Urinary bladder (tissue), 3 donors: ENCODE measurements at regions not wholly inside any gene's neighbourhood (a gene's known extent, or its start where the extent isn't known, plus 50 kb on each side); places are given as distances from the start of the nearest gene placed in this dataset.

ENCODE experiments used
- DNase-seq: peaks from one replicate; pipeline ENCODE4 v3.0.0-alpha.2; 2015; ENCODE audit errors: extremely low spot score
- H3K27ac ChIP-seq: one replicate; pipeline ENCODE4 v1.5.1; 2013; ENCODE audit warnings: low read depth, mild to moderate bottlenecking, moderate library complexity
- H3K36me3 ChIP-seq: one replicate; pipeline ENCODE4 v1.6.1; 2013; ENCODE audit warnings: mild to moderate bottlenecking, moderate library complexity; ENCODE audit not compliant: insufficient read depth
- H3K4me1 ChIP-seq: one replicate; pipeline ENCODE4 v1.6.1; 2013; ENCODE audit warnings: mild to moderate bottlenecking, moderate library complexity; ENCODE audit not compliant: insufficient read depth
- H3K4me3 ChIP-seq: one replicate; pipeline ENCODE4 v1.5.1; 2013; ENCODE audit warnings: low read depth, low read length
- WGBS: extraction: QIAGEN DNeasy Blood & Tissue Kit; methylation state at CpG from one replicate; pipeline ENCODE4 v1.1.7; 2013; 5-methylcytosine and 5-hydroxymethylcytosine counted together
- donor health status: healthy with polysubstance abuse.
- donor health status: healthy.

DNA sequence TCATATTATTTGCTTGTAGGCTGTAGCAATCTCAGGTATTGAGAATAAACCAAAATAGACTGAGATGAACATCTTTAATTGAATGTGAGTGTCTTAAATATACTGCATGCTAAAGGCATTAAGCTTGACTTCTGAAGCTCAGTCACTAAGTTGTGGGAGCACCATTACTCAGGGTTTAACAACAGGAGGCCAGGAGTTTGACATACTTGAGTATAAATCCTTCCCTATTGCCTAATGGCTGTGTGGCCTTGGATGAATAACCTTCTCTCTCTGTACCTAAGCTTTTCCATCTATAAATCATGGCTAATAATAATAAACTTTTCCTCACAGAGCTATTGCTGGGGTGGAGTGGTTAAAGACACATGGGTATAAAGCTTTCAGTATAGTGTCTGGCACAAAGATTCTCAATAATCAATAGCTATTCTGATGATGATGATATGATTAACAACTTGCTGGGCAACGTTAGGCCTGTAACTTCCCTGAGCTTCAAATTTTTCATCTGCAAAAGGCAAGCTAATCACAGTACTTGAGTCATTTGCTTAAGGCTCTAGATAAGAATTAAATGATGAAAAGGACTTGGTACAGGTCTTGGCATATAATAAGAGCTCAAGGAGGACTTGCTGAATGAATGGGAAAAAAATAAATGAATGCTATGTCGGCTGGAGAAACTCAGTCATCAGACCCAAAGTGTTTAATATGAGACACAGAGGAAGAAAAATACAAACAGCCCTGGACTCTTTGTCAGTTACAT lies 174.0 kb upstream of the IL12B start:
- no peak for DNase-seq
- peaks cover 1% of the 10 kb centered on the region for H3K4me1 ChIP-seq
- 22% methylated on average over 2 of the region's 2 CpGs for WGBS
- H3K4me3 ChIP-seq = no peak overlapping the region
- H3K36me3 ChIP-seq = no peaks in the 10 kb centered on the region
- no peak overlapping the region for H3K27ac ChIP-seq

GRCh38 chr5:159504857-159505304 lies 174.6 kb upstream of the IL12B start:
- DNase-seq = no peak
- H3K27ac ChIP-seq = no peak overlapping the region
- WGBS = 13% methylated on average over 7 of the region's 7 CpGs

DNA sequence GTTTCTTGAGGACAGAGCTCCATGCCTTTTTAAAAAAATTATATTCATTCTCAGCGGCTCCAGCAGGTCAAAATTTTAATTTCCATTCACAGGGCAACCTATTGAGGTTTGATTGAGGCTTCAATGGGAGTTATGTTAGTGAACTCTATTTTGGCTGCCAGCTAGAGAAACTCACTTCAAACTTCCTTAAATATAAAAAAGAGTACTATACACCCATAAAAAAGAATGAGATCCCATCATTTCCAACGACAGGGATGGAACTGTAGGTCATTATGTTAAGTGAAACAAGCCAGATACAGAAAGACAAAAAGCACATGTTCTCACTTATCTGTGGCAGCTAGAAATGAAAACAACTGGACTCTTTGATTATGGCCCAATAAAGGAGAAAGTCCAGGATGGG lies 176.8 kb upstream of the IL12B start:
- H3K27ac ChIP-seq = no peak overlapping the region
- H3K4me3 ChIP-seq = no peak overlapping the region
- no peaks in the 10 kb centered on the region for H3K36me3 ChIP-seq
- peaks cover 1% of the 10 kb centered on the region for H3K4me1 ChIP-seq
- WGBS = 80% methylated on average over 2 of the region's 2 CpGs
- DNase-seq = no peak

More at GRCh38 chr5:159504857-159505304, 174.6 kb upstream of the IL12B start:
- H3K4me1 ChIP-seq = peaks cover 1% of the 10 kb centered on the region
- no peaks in the 10 kb centered on the region for H3K36me3 ChIP-seq
- no peak overlapping the region for H3K4me3 ChIP-seq

DNA sequence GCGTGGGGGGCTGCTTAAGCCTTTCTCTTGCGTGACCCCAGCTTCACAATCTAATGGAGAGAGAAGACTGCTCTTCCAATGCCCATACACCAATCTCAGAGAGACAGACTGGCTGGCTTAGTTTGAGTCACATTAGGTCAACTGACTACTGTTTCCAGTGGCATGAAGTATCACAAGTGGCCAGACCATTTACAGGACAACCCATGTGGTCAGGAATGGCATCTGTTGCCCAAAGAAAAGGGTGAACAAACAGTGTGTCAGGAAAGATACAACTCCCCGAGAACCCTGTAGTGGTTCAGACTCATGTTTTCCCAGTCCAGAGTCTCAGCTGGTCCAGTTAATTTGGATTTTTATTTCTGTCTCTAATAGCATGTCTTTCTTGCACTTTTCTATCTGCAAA lies 177.4 kb upstream of the IL12B start:
- WGBS = 95% methylated on average over 3 of the region's 3 CpGs
- H3K27ac ChIP-seq = no peak overlapping the region
- H3K4me3 ChIP-seq = no peak overlapping the region
- DNase-seq = no peak
- no peaks in the 10 kb centered on the region for H3K36me3 ChIP-seq
- peaks cover 1% of the 10 kb centered on the region for H3K4me1 ChIP-seq

DNA sequence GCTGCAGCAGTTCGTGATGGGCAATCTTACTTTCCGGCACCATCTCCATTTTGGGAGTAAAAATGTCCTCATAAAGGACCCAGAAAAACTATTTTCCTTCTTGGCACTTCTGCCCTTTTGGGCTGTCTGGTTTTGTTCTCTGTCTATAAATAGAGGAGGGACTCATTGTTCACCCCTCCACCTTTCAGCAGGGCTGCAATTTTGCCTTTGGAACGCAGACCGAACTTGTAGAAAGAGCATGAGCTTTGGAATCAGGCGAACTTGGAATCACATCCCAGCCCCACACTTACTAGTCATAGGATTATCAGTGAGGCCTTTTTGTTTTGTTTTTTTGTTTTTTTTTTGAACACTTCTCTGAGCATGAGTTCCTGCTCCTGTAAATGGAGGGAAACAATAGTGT lies 178.1 kb upstream of the IL12B start:
- no peak for DNase-seq
- Histone ChIP-seq H3K27ac (no peak overlapping the region), H3K36me3 (no peaks in the 10 kb centered on the region), H3K4me3 (no peak overlapping the region), H3K4me1 (peaks cover 1% of the 10 kb centered on the region)
- WGBS = 67% methylated on average over 5 of the region's 5 CpGs

DNA sequence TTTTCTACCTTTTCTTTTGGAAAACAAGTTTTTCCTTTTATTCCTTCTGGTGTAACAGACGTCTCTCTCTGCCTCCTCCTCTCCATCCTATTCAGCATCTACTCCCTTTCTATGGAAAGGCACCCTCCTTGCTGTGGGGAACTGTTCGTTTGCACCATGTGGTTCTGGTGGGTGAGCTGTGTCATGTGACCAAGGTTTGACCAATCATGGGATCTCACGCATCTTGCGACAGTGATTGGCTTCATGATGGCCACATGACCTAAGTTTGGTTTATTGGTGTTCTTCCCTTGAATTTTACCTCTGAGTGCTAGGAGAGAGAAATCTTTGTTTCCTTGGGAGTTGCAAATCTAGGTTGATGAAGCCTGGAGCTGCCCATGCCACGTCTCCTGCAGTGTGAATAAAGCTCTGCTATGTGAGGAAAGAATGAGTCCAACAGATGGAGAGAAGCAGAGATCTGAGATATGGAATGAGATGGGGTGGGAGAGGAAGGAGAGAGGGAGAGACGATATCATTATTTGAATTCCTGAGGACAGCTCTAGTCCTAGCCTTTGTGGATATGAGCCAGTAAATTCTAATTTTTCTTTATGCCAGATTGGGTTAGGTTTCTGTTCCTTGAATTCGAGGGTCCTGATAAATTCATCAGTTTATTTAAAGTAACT lies 178.8 kb upstream of the IL12B start:
- WGBS = 70% methylated on average over 7 of the region's 7 CpGs
- Histone ChIP-seq H3K4me1 (peaks cover 1% of the 10 kb centered on the region), H3K27ac (no peak overlapping the region)

DNA sequence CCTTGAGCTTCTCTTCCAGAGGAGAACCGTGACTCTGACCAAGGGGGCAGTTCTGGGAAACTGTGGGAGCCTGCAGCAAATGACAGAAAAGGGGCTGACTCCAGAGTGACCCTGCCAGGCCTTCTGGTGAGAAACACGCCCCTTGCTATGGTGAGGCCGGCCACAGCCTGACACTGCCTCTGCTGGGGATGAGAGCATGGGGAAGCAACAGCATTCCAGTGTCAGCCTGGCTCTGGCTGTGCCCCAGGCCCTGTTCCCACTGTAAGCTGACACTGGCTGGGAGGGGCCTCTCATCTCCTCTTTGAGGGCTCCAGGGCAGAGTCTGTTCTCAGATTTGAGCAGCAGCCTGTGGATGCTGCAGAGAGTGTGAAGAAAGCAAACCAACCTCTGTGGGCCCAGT lies 180.0 kb upstream of the IL12B start:
- 45% methylated on average over 3 of the region's 3 CpGs for WGBS
- no peak for DNase-seq
- no peak overlapping the region for H3K27ac ChIP-seq

More for the DNA sequence above, 178.8 kb upstream of the IL12B start:
- H3K36me3 ChIP-seq = no peaks in the 10 kb centered on the region
- DNase-seq = no peak
- H3K4me3 ChIP-seq = no peak overlapping the region

DNA sequence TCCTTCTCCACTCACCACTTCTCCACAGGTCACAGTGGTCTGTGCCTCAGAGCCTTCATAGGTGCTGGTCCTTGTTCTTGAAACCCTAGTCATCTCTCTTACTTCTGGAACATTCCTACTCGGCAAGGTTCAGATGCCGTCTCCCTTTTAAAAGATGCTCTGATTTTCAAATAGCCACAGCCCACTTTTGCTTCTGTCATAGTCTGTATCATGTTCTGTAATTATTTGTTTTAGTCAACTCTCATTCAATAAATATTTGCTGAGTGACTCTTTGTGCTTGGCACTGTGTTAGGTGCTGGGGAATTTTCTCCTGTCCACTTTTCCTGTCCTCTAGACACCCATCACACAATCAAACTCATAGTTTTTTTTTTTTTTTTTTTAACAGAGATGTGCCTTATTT lies 181.3 kb upstream of the IL12B start:
- H3K4me1 ChIP-seq = no peaks in the 10 kb centered on the region
- DNase-seq = no peak
- H3K4me3 ChIP-seq = no peak overlapping the region
- WGBS = 88% methylated on average over 2 of the region's 2 CpGs
- H3K36me3 ChIP-seq = no peaks in the 10 kb centered on the region
- no peak overlapping the region for H3K27ac ChIP-seq

More for the DNA sequence above, 180.0 kb upstream of the IL12B start:
- no peaks in the 10 kb centered on the region for H3K4me1 ChIP-seq
- H3K36me3 ChIP-seq = no peaks in the 10 kb centered on the region
- no peak overlapping the region for H3K4me3 ChIP-seq

DNA sequence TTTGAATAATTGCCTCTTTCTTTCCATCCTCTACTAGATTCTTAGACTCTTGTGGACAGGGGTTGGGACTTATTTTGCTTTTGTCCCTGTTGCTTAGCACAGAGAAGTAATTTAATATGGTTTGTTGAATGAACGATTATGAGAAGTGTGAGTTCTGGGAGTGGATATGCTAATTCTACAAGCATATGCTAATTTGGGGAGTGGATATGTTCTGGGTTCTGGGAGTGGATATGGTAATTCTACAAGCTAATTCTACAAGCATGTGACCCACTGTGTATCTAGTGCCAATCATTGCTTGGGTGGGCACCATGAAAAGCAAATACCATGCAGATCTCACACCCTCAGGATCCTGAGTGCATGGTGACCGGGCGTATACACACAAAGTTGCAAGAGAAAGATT lies 181.8 kb upstream of the IL12B start:
- no peak for DNase-seq
- H3K36me3 ChIP-seq = no peaks in the 10 kb centered on the region
- H3K4me3 ChIP-seq = no peak overlapping the region
- H3K4me1 ChIP-seq = no peaks in the 10 kb centered on the region
- no peak overlapping the region for H3K27ac ChIP-seq
- 95% methylated on average over 3 of the region's 3 CpGs for WGBS

DNA sequence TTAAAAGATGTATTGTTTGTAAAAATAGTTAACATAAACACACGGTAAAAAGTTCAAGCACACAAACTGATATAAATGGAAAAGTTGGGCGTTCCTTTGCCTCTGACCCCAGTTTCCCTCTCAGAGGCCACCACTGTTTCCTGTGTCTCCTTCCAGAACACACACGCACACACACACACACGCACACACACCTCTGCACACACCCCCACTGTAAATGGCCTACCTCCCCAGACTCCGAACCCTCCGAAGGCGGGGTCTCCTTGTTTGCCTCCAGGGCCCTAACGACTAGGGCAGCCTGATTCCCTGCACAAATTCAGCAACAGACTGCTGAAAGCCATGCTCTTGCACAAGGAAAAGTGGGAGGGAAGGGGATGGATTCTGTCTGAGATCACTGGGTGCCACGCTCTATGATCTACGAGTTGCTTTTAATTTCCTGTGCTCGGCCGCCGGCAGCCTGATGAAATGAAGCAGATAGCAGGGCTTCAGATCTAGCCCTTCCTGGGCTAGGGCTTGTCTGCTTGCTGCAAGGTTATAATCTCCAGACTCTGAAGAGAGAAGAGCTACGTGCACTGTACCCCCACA lies 184.0 kb upstream of the IL12B start:
- Histone ChIP-seq H3K27ac (no peak overlapping the region), H3K4me1 (no peaks in the 10 kb centered on the region), H3K36me3 (no peaks in the 10 kb centered on the region), H3K4me3 (no peak overlapping the region)
- WGBS = 52% methylated on average over 14 of the region's 14 CpGs
- DNase-seq = peak; percentile 29

DNA sequence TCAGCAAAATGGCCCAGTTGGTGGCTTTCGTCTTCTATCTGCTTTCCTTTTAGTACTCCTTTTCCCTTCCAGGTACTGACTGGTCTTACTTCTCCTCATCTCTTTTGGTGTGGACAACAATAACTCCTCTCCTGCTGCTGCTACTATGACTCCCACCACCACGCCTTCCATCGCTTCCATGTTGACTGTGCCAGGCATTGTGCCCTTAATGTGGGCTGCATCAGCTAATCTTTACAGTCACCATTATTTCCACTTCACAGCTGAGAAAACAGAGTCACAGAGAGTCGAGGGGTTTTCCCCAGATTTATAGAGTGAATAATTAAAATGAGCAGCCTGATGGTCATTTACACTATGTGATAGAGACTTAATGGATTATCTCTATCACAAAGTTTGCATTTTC lies 184.9 kb upstream of the IL12B start:
- WGBS = 86% methylated on average over 4 of the region's 4 CpGs
- Histone ChIP-seq H3K36me3 (no peaks in the 10 kb centered on the region), H3K4me1 (no peaks in the 10 kb centered on the region), H3K27ac (no peak overlapping the region), H3K4me3 (no peak overlapping the region)
- DNase-seq = no peak

DNA sequence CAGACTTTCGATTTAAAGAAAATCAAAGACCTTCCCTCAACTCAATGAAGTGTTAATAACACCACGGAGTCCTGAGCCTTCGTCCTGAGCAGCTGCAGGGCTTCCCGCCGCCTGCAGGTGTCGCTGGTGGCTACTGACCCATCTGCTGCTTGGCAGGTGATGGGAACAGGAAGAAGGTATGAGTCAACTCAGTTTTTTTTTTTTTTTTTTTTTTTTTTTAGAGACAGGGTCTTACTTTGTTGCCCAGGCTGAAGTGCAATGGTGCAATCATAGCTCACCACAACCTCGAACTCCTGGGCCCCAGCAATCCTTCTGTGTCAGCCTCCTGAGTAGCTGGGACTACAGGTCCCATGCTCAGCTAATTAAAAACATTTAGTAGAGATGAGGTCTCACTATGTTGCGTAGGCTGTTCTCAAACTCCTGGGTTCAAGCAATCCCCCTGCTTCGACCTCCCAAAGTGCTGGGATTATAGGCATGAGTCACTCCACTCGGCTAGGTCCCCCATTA lies 185.7 kb upstream of the IL12B start:
- Histone ChIP-seq H3K27ac (no peak overlapping the region), H3K4me1 (no peaks in the 10 kb centered on the region), H3K36me3 (no peaks in the 10 kb centered on the region), H3K4me3 (no peak overlapping the region)
- DNase-seq = no peak
- WGBS = 53% methylated on average over 10 of the region's 10 CpGs

DNA sequence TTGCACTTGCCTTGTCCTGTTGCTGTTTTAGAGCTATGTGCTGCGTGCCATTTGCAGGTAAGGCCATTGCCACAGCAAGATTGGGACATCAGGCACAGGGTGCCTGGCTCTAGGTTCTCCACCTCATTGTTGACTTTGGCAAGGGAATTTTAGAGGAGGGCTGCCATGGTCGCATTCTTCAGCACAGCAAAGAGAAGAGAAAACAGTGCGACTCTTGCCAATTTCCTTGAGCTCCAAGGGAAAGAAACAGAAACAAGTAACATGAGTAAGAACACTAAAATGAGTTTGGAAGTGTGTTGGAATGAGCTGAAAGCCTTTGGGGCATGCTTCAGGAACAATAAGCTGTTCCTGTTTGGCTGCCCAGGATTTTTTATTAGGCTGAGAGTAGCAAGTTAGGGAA lies 188.1 kb upstream of the IL12B start:
- Histone ChIP-seq H3K36me3 (no peaks in the 10 kb centered on the region), H3K4me1 (no peaks in the 10 kb centered on the region), H3K4me3 (no peak overlapping the region), H3K27ac (no peak overlapping the region)
- no peak for DNase-seq
- 70% methylated on average over 3 of the region's 3 CpGs for WGBS

GRCh38 chr5:159519365-159519764 lies 189.1 kb upstream of the IL12B start:
- 70% methylated on average over 7 of the region's 7 CpGs for WGBS
- H3K4me1 ChIP-seq = no peaks in the 10 kb centered on the region
- no peak overlapping the region for H3K27ac ChIP-seq
- DNase-seq = no peak
- no peaks in the 10 kb centered on the region for H3K36me3 ChIP-seq
- no peak overlapping the region for H3K4me3 ChIP-seq
